H9 (cell line): ENCODE measurements at regions not wholly inside any gene's neighbourhood (a gene's known extent, or its start where the extent isn't known, plus 50 kb on each side); places are given as distances from the start of the nearest gene placed in this dataset.
"Not testable (repeated sequence)": the region's sequence is repeated elsewhere in the genome, so short reads cannot be mapped to it uniquely, and the experiment has no call there.

Experiments used
- DNase-seq: peaks from one replicate; pipeline ENCODE4 v3.0.0-alpha.2; 2017
- H2AFZ ChIP-seq: one replicate; pipeline ENCODE4 v1.6.1; 2013; ENCODE audit warnings: mild to moderate bottlenecking, low read length, control low read depth, moderate library complexity
- H2AK5ac ChIP-seq: 2 replicates; pipeline ENCODE4 v1.6.1; 2013; ENCODE audit warnings: low read length, control low read depth, mixed read lengths; ENCODE audit not compliant: insufficient read length
- H2BK120ac ChIP-seq: one replicate; pipeline ENCODE4 v1.6.1; 2013; ENCODE audit warnings: low read depth, mild to moderate bottlenecking, low read length, control low read depth, inconsistent platforms; ENCODE audit not compliant: poor library complexity, severe bottlenecking
- H2BK12ac ChIP-seq: 2 replicates; pipeline ENCODE4 v1.6.1; 2013; ENCODE audit warnings: low read length, control low read depth, mixed read lengths, low read depth; ENCODE audit not compliant: insufficient read length
- H2BK15ac ChIP-seq: 2 replicates; pipeline ENCODE4 v1.6.1; 2013; ENCODE audit warnings: low read depth, low read length, control low read depth
- H2BK20ac ChIP-seq: one replicate; pipeline ENCODE4 v1.6.1; 2013; ENCODE audit warnings: low read depth, mild to moderate bottlenecking, low read length, control low read depth, inconsistent platforms; ENCODE audit not compliant: poor library complexity, severe bottlenecking
- H2BK5ac ChIP-seq: 2 replicates; pipeline ENCODE4 v1.6.1; 2013; ENCODE audit warnings: low read length, control low read depth, mixed read lengths; ENCODE audit not compliant: insufficient read length
- H3K14ac ChIP-seq: 2 replicates; pipeline ENCODE4 v1.6.1; 2013; ENCODE audit warnings: low read length, control low read depth; ENCODE audit not compliant: insufficient read depth
- H3K18ac ChIP-seq: 2 replicates; pipeline ENCODE4 v1.6.1; 2013; ENCODE audit warnings: low read depth, mild to moderate bottlenecking, mixed read lengths, low read length, control low read depth; ENCODE audit not compliant: insufficient read length
- H3K23ac ChIP-seq: 2 replicates; pipeline ENCODE4 v1.6.1; 2013; ENCODE audit warnings: low read length, control low read depth, mixed read lengths, low read depth; ENCODE audit not compliant: insufficient read length
- H3K23me2 ChIP-seq: 2 replicates; pipeline ENCODE4 v1.6.1; 2013; ENCODE audit warnings: low read depth, mild to moderate bottlenecking, mixed read lengths, low read length, control low read depth; ENCODE audit not compliant: insufficient read length, poor library complexity, severe bottlenecking
- H3K27ac ChIP-seq: 2 replicates; pipeline ENCODE4 v1.5.1; 2013; ENCODE audit warnings: low read length, control low read depth, mixed read lengths, low read depth; ENCODE audit not compliant: insufficient read length
- H3K27me3 ChIP-seq: 2 replicates; pipeline ENCODE4 v1.6.1; 2013; ENCODE audit warnings: low read length, control low read depth, inconsistent platforms; ENCODE audit not compliant: insufficient read depth
- H3K4ac ChIP-seq: 2 replicates; pipeline ENCODE4 v1.6.1; 2013; ENCODE audit warnings: low read depth, mild to moderate bottlenecking, control low read depth, inconsistent platforms, low read length, moderate library complexity
- H3K4me1 ChIP-seq: 2 replicates; pipeline ENCODE4 v1.6.1; 2013; ENCODE audit warnings: low read length, control low read depth, inconsistent platforms; ENCODE audit not compliant: insufficient read depth
- H3K4me2 ChIP-seq: 2 replicates; pipeline ENCODE4 v1.6.1; 2013; ENCODE audit warnings: low read length, control low read depth, mixed read lengths; ENCODE audit not compliant: insufficient read length, insufficient read depth
- H3K56ac ChIP-seq: 2 replicates; pipeline ENCODE4 v1.6.1; 2013; ENCODE audit warnings: low read depth, mild to moderate bottlenecking, mixed read lengths, low read length, control low read depth; ENCODE audit not compliant: insufficient read length
- H3K79me1 ChIP-seq: 2 replicates; pipeline ENCODE4 v1.6.1; 2013; ENCODE audit warnings: low read depth, mild to moderate bottlenecking, moderate library complexity, low read length, control low read depth, inconsistent platforms; ENCODE audit not compliant: insufficient read depth, poor library complexity, severe bottlenecking
- H3K79me2 ChIP-seq: 2 replicates; pipeline ENCODE4 v1.6.1; 2013; ENCODE audit warnings: low read length, control low read depth, inconsistent platforms; ENCODE audit not compliant: insufficient read depth
- H3K9ac ChIP-seq: 2 replicates; pipeline ENCODE4 v1.6.1; 2013; ENCODE audit warnings: low read length, control low read depth, mixed read lengths; ENCODE audit not compliant: insufficient read length; ENCODE audit errors: extremely low read depth
- H3K9me3 ChIP-seq: one replicate; pipeline ENCODE4 v1.6.1; 2013; ENCODE audit warnings: low read depth, low read length, inconsistent platforms; ENCODE audit not compliant: control insufficient read depth
- H3T11ph ChIP-seq: one replicate; pipeline ENCODE4 v1.6.1; 2013; ENCODE audit warnings: mild to moderate bottlenecking, low read length, control low read depth, inconsistent platforms
- H4K20me1 ChIP-seq: one replicate; pipeline ENCODE4 v1.6.1; 2013; ENCODE audit not compliant: control insufficient read depth, insufficient read length, insufficient read depth
- H4K5ac ChIP-seq: 2 replicates; pipeline ENCODE4 v1.6.1; 2013; ENCODE audit warnings: low read depth, mild to moderate bottlenecking, mixed read lengths, low read length, control low read depth; ENCODE audit not compliant: insufficient read length
- H4K8ac ChIP-seq: replicated peaks from 2 replicates; pipeline ENCODE4 v1.6.1; 2013; ENCODE audit warnings: low read length, control low read depth, mixed read lengths, low read depth; ENCODE audit not compliant: insufficient read length
- H4K91ac ChIP-seq: 2 replicates; pipeline ENCODE4 v1.6.1; 2013; ENCODE audit warnings: low read depth, mild to moderate bottlenecking, moderate library complexity, mixed read lengths, low read length, control low read depth; ENCODE audit not compliant: insufficient read length
- H3K27ac Mint-ChIP-seq, 3 experiments: 2 replicates in 2 of 3; 3 replicates in 1 of 3; pipeline ENCODE4 v1.8.0; 2020 to 2021; ENCODE audit warnings: mixed read lengths in 3 of 3, mild to moderate bottlenecking in 1 of 3, moderate library complexity in 1 of 3
- H3K27me3 Mint-ChIP-seq: 2 replicates; pipeline ENCODE4 v1.8.0; 2021; ENCODE audit warnings: low read depth, mild to moderate bottlenecking, moderate library complexity, mixed read lengths
- H3K36me3 Mint-ChIP-seq, 3 experiments: 2 replicates in 2 of 3; 3 replicates in 1 of 3; pipeline ENCODE4 v1.8.0; 2020 to 2021; ENCODE audit warnings: low read depth in 3 of 3, mixed read lengths in 3 of 3; ENCODE audit not compliant: insufficient read depth in 1 of 3
- H3K4me1 Mint-ChIP-seq, 2 experiments: 2 replicates each; pipeline ENCODE4 v1.8.0; 2020; ENCODE audit warnings: mixed read lengths in 2 of 2
- H3K4me3 Mint-ChIP-seq, 2 experiments: 2 replicates in 1 of 2; 3 replicates in 1 of 2; pipeline ENCODE4 v1.8.0; 2020 to 2021; ENCODE audit warnings: mild to moderate bottlenecking in 2 of 2, mixed read lengths in 2 of 2, moderate library complexity in 1 of 2
- H3K9me3 Mint-ChIP-seq, 2 experiments: 2 replicates in 1 of 2; 3 replicates in 1 of 2; pipeline ENCODE4 v1.8.0; 2020; ENCODE audit warnings: mild to moderate bottlenecking in 2 of 2, mixed read lengths in 2 of 2, moderate library complexity in 1 of 2
- CTCF ChIP-seq: fragments of 200-600 bp; sonication (generic); conservative IDR thresholded peaks from 3 replicates; pipeline ENCODE4 v1.8.0; 2021; ENCODE audit warnings: antibody characterized with exemption, mild to moderate bottlenecking
- WGBS: extraction: QIAGEN DNeasy Blood & Tissue Kit; methylation state at CpG from one replicate; pipeline ENCODE4 v1.1.7; 2013; ENCODE audit warnings: missing lambda C conversion rate, low lambda C conversion rate, mixed read lengths; ENCODE audit not compliant: insufficient read length; ENCODE audit errors: extremely low coverage; 5-methylcytosine and 5-hydroxymethylcytosine counted together

- H2BK120ac ChIP-seq: no peak overlapping the region
- no peaks in the 10 kb centered on the region for H3K27me3 Mint-ChIP-seq
- no peak overlapping the region for H2BK5ac ChIP-seq
- H2BK15ac ChIP-seq: no peak overlapping the region
- no peak overlapping the region for H4K8ac ChIP-seq
- no peak overlapping the region for H3K27ac ChIP-seq
- H3K79me2 ChIP-seq: no peaks in the 10 kb centered on the region
- H3K18ac ChIP-seq: no peak overlapping the region
- no peak for TF ChIP-seq CTCF
- no peak overlapping the region for H2BK20ac ChIP-seq
- H4K91ac ChIP-seq: no peak overlapping the region
- no peaks in the 10 kb centered on the region for H3K4me1 ChIP-seq
- H3K27me3 ChIP-seq: no peaks in the 10 kb centered on the region
- no peak overlapping the region for H2AFZ ChIP-seq
- no peak overlapping the region for H3K9ac ChIP-seq
- no peak overlapping the region for H3K23ac ChIP-seq
- H3K4me1 Mint-ChIP-seq: peaks cover 4 to 5% of the 10 kb centered on the region in 2 experiments; a peak in 3 of 4 replicates
- H3K36me3 Mint-ChIP-seq: peaks cover 0 to 6% (median 0%) of the 10 kb centered on the region in 3 experiments; a peak in 4 of 7 replicates
- H3K79me1 ChIP-seq: no peaks in the 10 kb centered on the region
- H3K23me2 ChIP-seq: no peaks in the 10 kb centered on the region
- no peak overlapping the region for H3K4ac ChIP-seq
- H4K20me1 ChIP-seq: no peaks in the 10 kb centered on the region
- H3K9me3 ChIP-seq: no peaks in the 10 kb centered on the region
- H2BK12ac ChIP-seq: no peak overlapping the region
- no peak overlapping the region for H3K4me2 ChIP-seq
- no peak overlapping the region for H3T11ph ChIP-seq
- no peak overlapping the region for H2AK5ac ChIP-seq
- no peak overlapping the region for H4K5ac ChIP-seq
- no peak overlapping the region for H3K4me3 Mint-ChIP-seq
- no peak for DNase-seq
- H3K14ac ChIP-seq: no peak overlapping the region
- no peak overlapping the region for H3K56ac ChIP-seq
- peaks cover 3 to 7% of the 10 kb centered on the region in 2 experiments; a peak in 2 of 5 replicates for H3K9me3 Mint-ChIP-seq
- no CpG with 5 or more reads among the region's 3 CpGs for WGBS
- no peak overlapping the region for H3K27ac Mint-ChIP-seq
These were observed 354.0 kb upstream of the ADAMTS5 start for GRCh38 chr21:27320868-27321267.

GRCh38 chr21:27317601-27318000 lies 350.7 kb upstream of the ADAMTS5 start:
- not testable (repeated sequence) for H3K14ac ChIP-seq, H3K27ac Mint-ChIP-seq, H3K4ac ChIP-seq, H4K8ac ChIP-seq, H2BK5ac ChIP-seq, H3K18ac ChIP-seq, H3K27me3 Mint-ChIP-seq, H2BK20ac ChIP-seq, H4K91ac ChIP-seq, H3K36me3 Mint-ChIP-seq, H3K79me1 ChIP-seq, H3K4me1 ChIP-seq, H3K9me3 ChIP-seq, H2BK12ac ChIP-seq, H2AFZ ChIP-seq, H3K9me3 Mint-ChIP-seq, H3K4me1 Mint-ChIP-seq, H3K27me3 ChIP-seq, H2AK5ac ChIP-seq, H3K23me2 ChIP-seq, H3K79me2 ChIP-seq, H4K20me1 ChIP-seq, H3K4me2 ChIP-seq, H4K5ac ChIP-seq, H3K4me3 Mint-ChIP-seq, DNase-seq, H3K27ac ChIP-seq, H3T11ph ChIP-seq, H2BK15ac ChIP-seq, H3K9ac ChIP-seq, H3K56ac ChIP-seq, H3K23ac ChIP-seq, H2BK120ac ChIP-seq
- no CpG with 5 or more reads among the region's 3 CpGs for WGBS
